ENCODE measurements at regions not wholly inside any gene's neighbourhood (a gene's known extent, or its start where the extent isn't known, plus 50 kb on each side); places are given as distances from the start of the nearest gene placed in this dataset.
"Not testable (repeated sequence)": the region's sequence is repeated elsewhere in the genome, so short reads cannot be mapped to it uniquely, and the experiment has no call there.

DNA sequence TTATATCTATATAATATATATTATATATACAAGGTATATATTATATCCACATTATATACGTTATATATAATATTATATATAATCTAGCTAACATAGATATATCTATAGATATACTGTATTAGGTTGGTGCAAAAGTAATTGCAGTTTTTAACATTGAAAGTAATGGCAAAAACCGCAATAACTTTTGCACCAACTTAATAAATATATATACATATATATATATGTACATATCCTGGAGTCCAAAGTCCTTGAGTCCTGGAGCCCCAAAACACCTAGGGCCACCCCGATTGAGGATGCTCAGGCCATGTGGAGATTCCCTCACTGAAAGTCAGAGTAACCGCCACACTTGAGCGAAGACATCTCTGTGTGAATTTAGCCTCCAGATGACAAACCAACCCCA, 408.2 kb upstream of the AUTS2 start:
- DNase-seq = no peak

DNA sequence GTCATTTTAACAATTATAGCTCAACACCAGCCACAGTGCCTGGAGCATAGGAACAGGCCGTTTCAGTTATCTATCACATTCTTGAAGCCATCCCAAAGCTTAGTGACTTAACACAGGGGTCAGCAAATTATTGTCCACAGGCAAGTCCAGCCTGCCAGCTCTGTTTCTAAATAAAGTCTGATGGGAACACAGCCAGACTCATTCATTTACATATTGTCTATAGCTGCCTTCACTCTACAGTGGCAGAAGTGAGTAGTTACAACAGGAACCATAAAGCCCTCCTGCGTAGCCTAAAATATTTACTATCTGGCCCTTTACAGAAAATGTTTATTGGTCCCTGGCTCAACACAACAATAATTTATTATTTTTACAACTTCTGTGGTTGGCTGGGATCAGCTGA, 407.5 kb upstream of the AUTS2 start:
- no peak for DNase-seq

DNA sequence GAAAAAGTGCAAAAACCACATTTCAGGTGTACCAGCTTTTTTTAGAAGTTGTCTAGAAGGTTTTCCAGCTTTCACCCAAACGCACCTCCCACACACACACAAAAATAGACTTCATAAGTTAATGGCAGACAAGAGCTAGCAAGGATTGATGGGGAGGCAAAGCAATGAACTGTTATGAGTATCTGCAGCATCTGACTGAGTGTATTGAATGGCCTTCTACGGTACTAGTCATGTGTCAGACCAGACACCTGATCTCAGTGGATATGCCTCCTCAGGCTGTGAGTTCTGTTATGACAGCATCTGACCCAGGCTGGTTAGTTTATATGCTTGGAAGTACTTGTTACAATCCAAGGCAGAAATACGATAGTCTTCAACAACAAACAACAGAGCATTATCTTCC, 406.1 kb upstream of the AUTS2 start:
- DNase-seq = no peak

DNA sequence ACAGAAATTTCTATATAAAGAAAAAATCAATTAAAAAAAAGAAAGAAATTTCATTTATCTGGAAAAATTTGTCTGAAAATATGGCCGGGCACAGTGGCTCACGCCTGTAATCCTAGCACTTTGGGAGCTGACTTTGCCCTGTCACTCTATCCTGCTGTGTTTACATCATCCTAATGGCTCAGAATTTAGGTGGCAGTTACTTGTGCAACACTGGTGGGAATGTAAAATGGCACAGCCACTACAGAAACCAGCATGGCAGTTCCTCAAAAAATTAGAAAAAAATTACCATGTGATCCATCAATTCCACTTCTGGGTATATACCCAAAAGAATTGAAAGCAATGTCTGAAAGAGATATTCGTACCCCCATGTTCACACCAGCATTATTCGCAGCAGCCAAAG, 405.2 kb upstream of the AUTS2 start:
- DNase-seq = no peak

DNA sequence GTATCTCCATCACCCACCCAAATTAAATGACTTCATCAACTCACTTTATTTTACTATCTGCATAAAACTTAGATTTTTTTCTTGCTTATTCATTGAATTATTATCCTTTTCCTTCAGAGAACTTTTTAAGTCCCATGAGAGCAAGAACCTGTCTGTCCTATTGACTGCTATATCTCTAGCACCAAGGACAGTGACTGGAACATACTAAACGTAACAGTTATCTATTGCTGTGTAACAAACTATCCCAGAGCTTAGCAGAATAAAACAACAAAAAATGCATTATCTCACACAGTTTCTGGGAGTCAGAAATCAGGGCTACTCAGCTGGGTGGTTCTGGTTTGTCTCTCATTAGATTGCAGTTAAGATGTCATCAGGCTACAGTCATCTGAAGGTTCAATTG, 401.7 kb upstream of the AUTS2 start:
- DNase-seq = no peak

DNA sequence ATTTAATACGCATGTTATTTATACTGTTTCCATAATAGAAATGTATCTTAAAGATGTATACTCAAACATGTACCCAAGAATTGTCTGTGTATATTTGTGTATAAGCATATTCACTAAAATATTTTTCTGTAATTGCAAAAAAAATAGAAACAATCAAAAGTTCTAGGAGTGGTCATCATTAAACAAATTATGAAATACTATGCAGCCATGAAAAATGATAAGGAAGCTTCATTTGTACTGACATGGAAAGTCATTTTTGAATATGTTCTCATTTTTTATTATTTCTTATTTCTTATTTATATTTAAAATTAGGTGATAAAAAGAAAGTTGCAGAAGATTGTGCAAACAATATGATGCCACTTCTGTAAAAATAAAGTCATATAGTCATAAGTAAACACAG, 400.0 kb upstream of the AUTS2 start:
- DNase-seq = no peak

DNA sequence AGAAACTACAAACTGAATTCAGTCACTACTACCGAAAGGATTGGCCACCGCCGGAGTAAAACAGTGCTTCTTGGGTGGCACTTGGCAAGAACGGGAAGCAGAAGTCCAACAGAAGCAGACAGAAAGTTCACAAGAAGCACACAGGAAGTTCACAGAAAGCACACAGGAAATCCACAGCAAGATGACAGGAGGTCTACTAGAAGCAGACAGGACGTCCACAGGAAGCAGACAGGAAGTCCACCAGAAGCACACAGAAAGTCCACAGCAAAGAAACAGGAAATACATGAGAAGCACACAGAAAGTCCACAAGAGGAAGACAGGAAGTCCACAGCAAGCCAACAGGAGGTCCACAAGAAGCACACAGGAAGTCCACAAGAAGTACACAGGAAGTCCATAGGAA, 399.2 kb upstream of the AUTS2 start:
- no peak for DNase-seq

DNA sequence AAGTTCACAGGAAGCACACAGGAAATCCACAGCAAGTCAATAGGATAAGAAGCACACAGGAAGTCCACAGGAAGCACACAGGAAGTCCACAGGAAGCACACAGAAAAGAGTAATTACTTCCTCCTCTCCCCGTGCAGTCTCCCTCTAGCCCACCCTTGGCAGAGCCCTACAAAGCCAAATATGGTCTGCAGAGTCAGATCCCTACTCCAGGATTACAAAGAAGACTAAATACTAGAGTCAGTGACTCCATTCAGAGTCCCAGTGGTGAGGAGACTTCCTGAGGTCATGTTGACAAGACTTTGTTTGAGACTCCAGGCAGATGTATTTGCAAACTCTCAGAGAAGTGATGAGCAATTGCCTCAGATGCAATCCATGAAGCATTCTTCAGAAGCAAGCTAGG, 398.6 kb upstream of the AUTS2 start:
- DNase-seq = no peak

DNA sequence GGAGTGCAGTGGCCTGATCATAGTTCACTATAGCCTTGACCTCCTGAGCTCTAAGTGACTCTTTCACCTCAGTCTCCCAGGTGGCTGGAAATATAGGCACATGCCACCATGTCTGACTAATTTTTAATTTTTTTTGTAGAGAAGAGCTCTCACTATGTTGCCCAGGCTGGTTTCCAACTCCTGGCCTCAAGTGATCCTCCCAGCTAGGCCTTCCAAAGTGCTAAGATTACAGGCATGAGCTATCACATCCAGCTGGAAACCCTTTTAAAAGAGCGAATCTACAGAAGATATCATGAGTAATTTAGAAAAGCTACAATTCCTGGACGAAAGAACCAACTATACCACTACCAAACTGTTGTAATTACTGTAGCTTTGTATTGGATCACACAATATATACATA, 394.4 kb upstream of the AUTS2 start:
- DNase-seq = no peak

DNA sequence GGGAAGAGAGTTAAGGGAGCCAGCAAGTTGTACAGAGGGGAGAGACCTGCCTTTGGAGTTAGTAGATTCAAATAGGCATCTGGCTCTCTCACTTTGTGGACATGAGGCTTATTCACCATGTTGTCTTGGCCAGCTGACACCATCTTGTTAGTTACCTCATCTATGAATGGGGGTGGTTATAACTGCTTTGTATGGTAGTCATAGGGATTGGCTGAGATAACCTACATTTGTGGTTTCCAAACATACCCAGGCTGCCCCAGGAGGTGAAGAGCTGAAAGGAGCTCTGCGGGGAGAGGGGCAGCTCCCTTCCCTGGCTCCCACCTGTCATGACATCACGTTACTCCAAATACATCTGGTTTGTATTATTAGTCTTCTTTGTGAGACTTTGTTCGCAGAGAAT, 393.3 kb upstream of the AUTS2 start:
- no peak for DNase-seq

DNA sequence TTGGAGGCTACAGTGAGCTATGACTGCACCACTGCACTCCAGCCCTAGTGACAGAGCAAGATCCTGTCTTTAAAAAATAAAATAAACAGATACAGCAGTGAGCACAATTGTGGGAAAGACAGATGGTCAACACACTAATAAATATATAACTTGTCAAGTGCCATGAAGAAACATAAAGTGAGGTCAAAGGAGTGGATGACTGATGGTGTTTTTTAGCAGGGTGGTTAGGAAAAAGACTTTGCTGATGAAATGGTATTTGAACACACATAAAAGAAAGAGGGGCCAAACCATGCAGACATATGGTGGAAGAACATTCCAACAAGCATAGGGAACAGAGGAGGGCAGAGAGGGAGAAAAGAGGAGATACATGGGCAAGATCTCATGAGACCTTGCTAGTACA, 392.7 kb upstream of the AUTS2 start:
- no peak for DNase-seq

DNA sequence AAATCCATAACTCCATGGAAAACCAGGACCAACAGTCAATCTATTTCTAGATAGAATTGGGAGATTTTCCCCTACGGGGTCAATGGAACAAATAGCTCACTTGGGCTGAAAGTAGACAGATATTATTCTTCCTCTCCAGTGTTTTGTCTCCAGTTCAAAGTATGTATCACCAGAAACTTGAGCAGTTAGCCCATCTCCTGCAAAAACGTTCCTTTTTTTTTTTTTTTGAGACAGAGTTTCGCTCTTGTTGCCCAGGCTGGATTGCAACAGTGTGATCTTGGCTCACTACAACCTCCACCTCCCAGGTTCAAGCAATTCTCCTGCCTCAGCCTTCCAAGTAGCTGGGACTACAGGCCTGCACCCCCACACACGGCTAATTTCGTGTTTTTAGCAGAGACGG, 390.0 kb upstream of the AUTS2 start:
- DNase-seq = no peak

DNA sequence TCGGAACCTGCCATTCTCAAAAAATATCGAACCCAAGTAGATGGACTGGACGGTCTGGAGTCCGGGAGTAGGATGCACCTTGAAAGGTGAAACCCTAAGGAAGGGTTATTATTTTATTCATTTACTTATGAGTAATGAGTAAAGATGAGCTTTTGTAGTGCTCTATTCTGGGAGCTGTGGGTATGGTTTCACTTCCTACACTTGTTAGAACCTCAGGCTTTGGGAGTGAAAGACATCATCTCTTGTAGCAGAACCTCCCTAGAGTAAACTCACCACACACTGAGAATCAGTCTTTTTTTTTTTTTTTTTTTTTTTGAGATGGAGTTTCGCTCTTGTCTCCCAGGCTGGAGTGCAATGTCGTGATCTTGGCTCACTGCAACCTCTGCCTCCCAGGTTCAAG, 389.4 kb upstream of the AUTS2 start:
- DNase-seq = no peak

DNA sequence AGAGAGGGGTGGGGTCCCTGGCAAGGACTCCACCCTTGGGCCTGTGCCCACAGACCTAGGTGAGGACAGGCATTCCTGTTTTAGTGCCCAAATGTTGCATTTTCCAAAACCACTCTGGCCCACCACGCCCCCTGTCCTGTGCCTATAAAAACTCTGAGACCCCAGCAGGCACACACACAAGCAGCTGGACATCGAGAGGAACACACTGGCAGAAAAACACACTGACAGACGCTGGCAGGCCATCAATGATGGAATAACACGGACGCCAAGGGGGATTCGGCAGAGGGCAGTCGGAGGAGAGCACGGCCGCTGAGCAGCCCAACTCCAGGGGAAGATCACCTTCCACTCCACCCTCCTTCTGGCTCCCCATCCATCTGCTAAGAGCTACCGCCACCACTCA, 386.9 kb upstream of the AUTS2 start:
- DNase-seq = no peak

DNA sequence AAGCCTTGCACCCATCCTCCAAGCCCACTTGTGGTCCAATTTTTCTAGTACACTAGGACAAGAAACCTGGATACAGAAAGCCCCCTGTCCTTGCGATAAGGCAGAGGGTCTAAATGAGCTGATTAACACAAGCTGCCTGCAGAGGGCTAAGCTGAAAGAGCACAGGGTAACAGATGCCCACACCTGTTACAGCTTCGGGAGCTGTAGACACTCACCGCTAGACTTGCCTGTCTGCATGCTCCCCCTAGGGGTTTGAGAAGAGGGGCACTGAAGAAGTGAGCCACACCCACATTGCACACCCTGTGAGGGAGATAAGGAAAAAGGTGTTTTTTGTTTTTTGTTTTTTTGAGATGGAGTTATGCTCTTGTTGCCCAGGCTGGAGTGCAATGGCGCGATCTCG, 386.5 kb upstream of the AUTS2 start:
- DNase-seq = no peak

DNA sequence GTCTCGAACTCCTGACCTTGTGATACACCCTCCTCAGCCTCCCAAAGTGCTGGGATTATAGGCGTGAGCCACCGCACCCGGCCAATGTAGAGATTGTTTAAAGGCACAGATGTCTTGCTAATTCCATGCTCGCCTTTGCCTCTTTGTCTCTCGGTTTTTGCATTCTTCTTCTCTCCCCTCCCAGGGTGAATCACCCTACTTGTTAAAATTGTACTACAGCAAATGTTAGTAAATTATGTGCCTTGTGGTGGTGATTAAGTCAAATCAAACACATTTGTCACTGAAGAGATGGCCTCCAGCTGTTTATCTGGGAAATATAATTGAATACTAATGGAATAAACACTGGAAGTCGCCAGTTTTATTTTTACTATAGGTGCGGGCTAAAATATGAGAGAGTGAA, 384.4 kb upstream of the AUTS2 start:
- DNase-seq = no peak

DNA sequence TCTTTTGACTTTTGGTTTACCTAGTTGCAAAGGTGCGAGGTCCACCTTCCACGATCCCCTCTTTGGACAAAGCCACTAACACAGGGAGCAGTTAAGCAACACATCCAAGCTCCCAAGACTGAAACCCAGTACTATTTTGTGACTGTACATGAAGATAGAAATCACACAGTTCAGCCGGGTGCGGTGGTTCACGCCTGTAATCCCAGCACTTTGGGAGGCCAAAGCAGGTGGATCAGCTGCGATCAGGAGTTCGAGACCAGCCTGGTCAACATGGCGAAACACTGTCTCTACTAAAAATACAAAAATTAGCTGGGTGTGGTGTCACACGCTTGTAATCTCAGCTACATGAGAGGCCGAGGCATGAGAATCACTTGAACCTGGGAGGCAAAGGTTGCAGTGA, 382.8 kb upstream of the AUTS2 start:
- DNase-seq = not testable (repeated sequence)

DNA sequence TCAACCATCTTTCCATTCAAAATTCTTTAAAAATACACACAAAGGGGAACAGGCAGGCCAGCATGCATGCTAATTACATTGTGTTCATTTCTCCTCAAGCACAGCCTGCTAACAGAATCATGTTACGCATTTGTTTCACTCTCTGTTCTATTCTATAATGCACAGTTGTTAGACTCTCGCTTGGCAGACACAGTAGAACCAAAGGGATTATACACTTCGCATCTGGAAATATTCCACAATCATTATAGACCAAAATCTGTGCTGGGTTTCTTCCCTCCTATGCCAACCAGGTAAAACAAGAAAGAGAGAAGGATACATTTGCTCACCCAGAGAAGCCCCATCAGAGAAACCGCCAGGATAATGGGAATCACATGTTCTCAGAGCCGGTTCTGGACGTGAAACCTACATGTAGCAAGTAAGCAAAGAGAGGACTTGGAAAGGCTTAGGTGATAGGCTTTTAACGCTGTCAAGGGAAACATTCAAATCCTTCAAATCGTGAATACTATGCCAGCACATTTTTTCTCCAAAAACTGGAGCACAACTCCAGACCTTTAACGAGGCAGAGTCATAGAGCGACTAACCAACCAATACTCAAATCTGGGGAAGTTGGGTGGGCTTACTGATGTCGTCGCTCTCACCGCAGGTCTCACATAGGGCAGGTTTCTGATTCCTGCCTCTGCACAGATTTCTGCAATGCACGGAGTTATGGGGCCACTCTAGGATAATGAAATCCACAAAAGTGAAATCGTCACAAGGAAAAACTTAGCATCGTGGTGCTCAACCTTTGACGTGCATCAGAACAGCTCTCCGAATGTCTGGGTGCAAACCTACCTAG, 380.5 kb upstream of the AUTS2 start:
- no peak for DNase-seq

DNA sequence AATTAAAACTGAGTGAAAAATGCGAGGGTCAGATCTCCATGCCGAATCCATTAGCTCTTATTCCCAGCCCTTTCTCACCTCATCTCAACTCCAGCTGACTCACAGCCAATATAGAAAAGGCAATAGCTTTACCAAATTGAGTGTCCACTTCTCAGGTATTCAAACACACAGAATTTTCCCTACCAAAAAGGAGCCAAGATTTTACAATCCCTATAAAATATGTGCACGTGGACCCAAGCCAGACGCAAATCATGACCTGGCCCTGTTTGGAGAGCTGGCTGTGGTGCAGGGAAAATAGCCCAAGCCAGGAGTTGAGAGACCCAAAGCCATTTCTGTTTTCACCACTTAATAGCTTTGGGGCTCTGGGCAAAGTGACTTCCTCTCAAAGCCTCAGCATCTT, 379.7 kb upstream of the AUTS2 start:
- DNase-seq = no peak

DNA sequence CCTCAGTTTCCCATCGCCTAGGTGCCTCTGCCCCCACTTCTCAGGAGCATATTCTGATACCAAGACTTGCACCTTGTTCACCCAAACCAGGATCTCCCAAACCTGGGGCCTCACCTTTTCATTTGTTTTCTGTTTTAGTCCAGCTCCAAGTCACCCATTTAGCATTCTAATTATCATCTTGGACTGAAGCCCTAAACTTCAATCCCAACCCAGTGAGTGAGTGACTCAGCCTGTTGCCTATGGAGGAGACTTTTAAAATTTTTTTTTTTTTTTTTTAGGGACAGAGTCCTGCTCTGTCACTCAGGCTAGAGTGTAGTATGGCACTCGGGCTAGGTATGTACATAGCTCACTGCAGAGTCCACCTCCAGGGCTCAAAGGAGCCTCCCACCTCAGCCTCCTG, 378.9 kb upstream of the AUTS2 start:
- DNase-seq = no peak

DNA sequence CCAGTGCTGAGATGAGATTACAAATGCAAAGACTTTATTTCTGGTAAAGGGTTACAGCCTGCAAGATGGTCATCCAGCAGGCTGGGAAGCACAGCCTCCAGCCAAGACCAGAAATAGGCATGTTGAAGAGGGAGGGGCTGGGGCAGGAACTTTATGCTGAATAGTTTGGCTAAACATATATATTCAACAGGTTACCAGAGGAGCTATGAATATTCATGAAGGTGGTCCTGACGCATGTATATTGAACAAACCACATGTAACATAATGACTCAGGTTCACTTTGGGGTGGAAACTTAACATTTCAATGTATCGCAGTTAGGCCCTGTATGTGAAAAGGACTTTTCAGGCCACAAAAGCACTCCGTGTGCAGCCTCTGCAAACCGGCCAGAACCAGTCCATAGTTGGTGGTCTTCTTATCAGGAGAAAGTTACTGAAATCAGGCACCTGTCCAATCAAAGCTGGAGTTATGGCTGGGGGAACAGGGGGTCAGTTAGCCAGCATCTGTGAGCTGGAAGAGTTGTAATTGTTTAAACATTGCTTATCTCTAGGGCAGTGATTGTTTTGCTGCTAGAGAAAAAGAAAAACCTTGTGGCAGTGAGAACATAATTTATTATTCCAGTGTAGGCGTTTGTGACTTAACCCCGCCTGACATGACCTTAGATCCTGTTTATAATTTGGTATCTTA, 372.9 kb upstream of the AUTS2 start:
- DNase-seq = no peak

DNA sequence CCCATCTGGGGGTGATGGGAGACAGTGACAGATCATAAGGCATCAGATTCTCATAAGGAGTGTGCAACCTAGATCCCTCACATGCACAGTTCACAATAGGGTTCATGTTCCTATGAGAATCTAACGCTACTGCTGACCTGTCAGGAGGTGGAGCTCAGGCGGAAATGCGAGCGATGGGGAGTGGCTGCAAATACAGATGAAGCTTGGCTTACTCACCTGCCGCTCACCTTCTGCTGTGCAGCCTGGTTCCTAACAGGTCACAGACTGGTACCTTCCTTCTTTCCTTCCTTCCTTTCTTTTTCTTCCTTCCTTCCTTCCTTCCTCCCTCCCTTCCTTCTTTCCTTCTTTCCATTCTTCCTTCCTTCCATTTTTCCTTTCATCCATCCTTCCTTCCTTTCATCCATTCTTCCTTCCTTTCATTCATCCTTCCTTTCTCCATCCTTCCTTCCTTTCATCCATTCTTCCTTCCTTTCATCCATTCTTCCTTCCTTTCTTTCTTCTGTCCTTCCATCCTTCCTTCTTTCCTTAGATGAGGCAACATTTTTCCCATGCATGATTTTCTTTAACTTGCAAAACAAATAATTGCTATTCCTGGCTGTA, 370.0 kb upstream of the AUTS2 start:
- no peak for DNase-seq

DNA sequence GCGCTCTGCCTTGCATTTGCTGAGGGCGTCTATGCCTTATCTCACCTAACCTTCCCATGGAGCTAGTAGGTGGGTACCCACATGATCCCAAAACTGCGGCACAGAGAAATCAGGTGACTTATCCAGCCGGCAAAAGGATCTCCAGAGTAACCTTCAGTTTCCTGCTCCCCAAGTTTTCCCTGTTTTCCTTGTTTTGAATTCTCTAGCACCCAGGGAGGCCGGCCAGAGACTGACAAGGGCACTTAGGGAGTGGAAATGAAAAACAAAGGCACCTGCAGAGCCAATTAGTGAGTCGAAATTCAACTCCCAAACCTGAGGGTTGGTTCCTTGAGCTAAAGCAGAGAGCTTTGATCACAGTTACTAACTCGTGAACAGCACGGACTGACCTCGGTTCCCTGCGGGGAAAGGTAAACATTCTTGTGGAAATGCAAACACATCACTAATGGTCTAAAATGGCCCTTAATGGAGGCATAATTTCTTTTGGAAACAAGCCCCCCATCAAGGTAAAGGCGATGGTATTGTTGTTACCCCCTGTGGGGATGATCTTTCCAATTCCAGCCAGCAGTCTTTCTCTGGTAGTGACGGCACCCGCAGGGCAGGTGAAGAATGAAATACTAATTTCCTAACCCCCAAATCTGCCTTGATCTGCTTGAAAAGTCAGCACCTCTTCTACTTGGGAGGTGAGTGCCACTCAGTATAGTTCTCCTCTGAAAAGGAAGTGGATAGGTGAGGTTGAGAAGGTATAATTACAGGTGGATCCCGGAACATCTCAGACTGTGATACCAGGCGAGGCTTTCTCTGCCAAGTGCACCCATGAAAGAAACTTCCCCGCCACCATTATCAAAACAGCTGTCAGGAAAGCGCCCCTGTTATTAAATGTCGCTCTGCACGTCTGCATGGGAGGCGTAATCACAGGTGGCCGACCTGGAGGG, 365.6 kb upstream of the AUTS2 start:
- no peak for DNase-seq

All from stimulated activated CD4-positive, alpha-beta T cell treated with anti-CD3 and anti-CD28 coated beads, Interleukin-2, amount 100 ng/mL, for 24 hours (primary cell).